Body of pancreas (tissue), 4 donors: ENCODE measurements at regions not wholly inside any gene's neighbourhood (a gene's known extent, or its start where the extent isn't known, plus 50 kb on each side); places are given as distances from the start of the nearest gene placed in this dataset.

Experiments used
- CTCF ChIP-seq, 7 experiments: fragments of 450-650 bp in 4 of 7; fragments of 200-600 bp in 3 of 7; sonication (generic) in 3 of 7; IDR thresholded peaks; one replicate each; pipeline ENCODE4 v1.5.1; 2016 to 2019; ENCODE audit warnings: antibody characterized with exemption in 7 of 7
- POLR2A ChIP-seq, 3 donors: fragments of 450-650 bp; IDR thresholded peaks; one replicate each; pipeline ENCODE4 v1.6.1; 2016; ENCODE audit warnings: antibody characterized with exemption in 3 of 3, mild to moderate bottlenecking in 2 of 3

GRCh38 chr17:14921936-14922335, 343.2 kb downstream of the PMP22 start:
- TF ChIP-seq CTCF (IDR thresholded peaks at IDR 0.05) = no peak
- TF ChIP-seq POLR2A (IDR thresholded peaks at IDR 0.05) = no peak
